ENCODE measurements at regions not wholly inside any gene's neighbourhood (a gene's known extent, or its start where the extent isn't known, plus 50 kb on each side); places are given as distances from the start of the nearest gene placed in this dataset.

DNA sequence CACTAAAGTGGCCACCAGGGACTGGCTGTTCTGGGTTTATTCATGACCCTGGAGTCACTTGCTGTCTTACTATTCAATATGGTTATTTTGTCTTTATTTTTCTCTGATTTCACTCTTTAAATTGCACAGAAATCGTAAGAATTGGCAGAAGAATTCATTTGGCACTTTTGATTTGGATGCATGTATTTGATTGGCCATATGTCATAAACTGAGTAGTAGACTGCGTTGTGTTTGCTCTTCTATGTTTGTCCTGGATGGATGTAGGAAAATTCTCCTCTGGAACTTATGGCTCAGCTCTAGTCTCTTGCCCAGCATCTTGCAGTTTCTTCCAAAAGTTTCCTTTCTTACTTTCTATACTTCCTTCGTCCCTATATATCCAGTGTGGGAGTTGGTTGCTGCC, 452.7 kb downstream of the GATA3 start:
- peaks cover 0 to 10% of the 10 kb centered on the region in 2 experiments for H3K27me3 ChIP-seq (ENCODE audit: control insufficient read depth in 1 of 2, insufficient read depth in 2 of 2, low read length in 2 of 2)
- H3K9me3 ChIP-seq (ENCODE audit: control insufficient read depth in 1 of 2, insufficient read depth in 1 of 2, low read length in 2 of 2) = no peaks in the 10 kb centered on the region
- H3K4me1 ChIP-seq (ENCODE audit: insufficient read depth, low read length) = no peaks in the 10 kb centered on the region
- intact Hi-C loops (cut with DNase I, micrococcal nuclease) = no loop called here
- CTCF ChIA-PET = interaction anchor here (0.5 kb wide), 1 partner anchor 353 kb away, joined by 5 read pairs; no protein-coding TSS in a partner anchor
- TF ChIP-seq, protein P1, sequence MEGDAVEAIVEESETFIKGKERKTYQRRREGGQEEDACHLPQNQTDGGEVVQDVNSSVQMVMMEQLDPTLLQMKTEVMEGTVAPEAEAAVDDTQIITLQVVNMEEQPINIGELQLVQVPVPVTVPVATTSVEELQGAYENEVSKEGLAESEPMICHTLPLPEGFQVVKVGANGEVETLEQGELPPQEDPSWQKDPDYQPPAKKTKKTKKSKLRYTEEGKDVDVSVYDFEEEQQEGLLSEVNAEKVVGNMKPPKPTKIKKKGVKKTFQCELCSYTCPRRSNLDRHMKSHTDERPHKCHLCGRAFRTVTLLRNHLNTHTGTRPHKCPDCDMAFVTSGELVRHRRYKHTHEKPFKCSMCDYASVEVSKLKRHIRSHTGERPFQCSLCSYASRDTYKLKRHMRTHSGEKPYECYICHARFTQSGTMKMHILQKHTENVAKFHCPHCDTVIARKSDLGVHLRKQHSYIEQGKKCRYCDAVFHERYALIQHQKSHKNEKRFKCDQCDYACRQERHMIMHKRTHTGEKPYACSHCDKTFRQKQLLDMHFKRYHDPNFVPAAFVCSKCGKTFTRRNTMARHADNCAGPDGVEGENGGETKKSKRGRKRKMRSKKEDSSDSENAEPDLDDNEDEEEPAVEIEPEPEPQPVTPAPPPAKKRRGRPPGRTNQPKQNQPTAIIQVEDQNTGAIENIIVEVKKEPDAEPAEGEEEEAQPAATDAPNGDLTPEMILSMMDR (IDR thresholded peaks at IDR 0.05) = no peak
- no peak overlapping the region for H3K4me3 ChIP-seq (ENCODE audit: low read length)
- Mint-ChIP-seq H3K27ac (no peak overlapping the region), H3K4me1 (ENCODE audit: low read depth) (no peaks in the 10 kb centered on the region), H3K27me3 (peaks cover 22% of the 10 kb centered on the region), H3K4me3 (no peak overlapping the region), H3K9me3 (no peaks in the 10 kb centered on the region), H3K36me3 (ENCODE audit: low read depth) (no peaks in the 10 kb centered on the region)
- ATAC-seq (ENCODE audit: poor library complexity) = no peak
- POLR2A ChIA-PET = no interaction called here
- no peak for DNase-seq
- H3K27ac ChIP-seq (ENCODE audit: low read depth in 1 of 2, low read length in 2 of 2) = no peak overlapping the region
- H3K36me3 ChIP-seq (ENCODE audit: insufficient read depth, low read length) = no peaks in the 10 kb centered on the region

DNA sequence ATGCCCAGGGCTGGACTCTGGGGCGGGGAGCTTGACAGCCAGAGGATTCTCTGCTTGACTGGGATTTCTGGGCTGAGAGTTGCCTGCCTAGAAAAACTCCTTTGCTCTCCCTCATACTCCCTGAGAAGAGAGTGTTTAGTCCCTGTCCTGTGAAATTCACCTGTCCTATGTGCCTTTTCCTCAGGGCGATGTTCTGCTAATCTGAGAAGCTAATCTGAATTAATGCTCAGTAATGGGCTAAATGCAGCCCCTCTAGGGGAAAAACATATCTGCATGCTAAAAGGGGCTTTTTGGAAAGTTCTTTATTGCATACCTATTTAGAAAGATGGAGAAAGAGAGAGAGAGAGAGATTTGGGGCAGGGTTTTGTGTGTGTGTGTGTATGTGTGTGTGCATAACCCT, 454.4 kb downstream of the GATA3 start:
- peaks cover 18% of the 10 kb centered on the region for H3K27me3 Mint-ChIP-seq
- H3K4me3 Mint-ChIP-seq = no peak overlapping the region
- Histone ChIP-seq H3K27me3 (ENCODE audit: control insufficient read depth in 1 of 2, insufficient read depth in 2 of 2, low read length in 2 of 2) (peaks cover 0 to 6% of the 10 kb centered on the region in 2 experiments), H3K4me1 (ENCODE audit: insufficient read depth, low read length) (no peaks in the 10 kb centered on the region), H3K27ac (ENCODE audit: low read depth in 1 of 2, low read length in 2 of 2) (no peak overlapping the region), H3K4me3 (ENCODE audit: low read length) (no peak overlapping the region), H3K36me3 (ENCODE audit: insufficient read depth, low read length) (no peaks in the 10 kb centered on the region), H3K9me3 (ENCODE audit: control insufficient read depth in 1 of 2, insufficient read depth in 1 of 2, low read length in 2 of 2) (peaks cover 0 to 3% of the 10 kb centered on the region in 2 experiments)
- no peaks in the 10 kb centered on the region for H3K9me3 Mint-ChIP-seq
- H3K36me3 Mint-ChIP-seq (ENCODE audit: low read depth) = no peaks in the 10 kb centered on the region
- CTCF ChIA-PET = no interaction called here
- no peak overlapping the region for H3K27ac Mint-ChIP-seq
- TF ChIP-seq, protein P1 (IDR thresholded peaks at IDR 0.05) = no peak
- DNase-seq (no peak), ATAC-seq (ENCODE audit: poor library complexity) (no peak)
- H3K4me1 Mint-ChIP-seq (ENCODE audit: low read depth) = no peaks in the 10 kb centered on the region
- intact Hi-C loops (cut with DNase I, micrococcal nuclease) = no loop called here
- POLR2A ChIA-PET = no interaction called here

DNA sequence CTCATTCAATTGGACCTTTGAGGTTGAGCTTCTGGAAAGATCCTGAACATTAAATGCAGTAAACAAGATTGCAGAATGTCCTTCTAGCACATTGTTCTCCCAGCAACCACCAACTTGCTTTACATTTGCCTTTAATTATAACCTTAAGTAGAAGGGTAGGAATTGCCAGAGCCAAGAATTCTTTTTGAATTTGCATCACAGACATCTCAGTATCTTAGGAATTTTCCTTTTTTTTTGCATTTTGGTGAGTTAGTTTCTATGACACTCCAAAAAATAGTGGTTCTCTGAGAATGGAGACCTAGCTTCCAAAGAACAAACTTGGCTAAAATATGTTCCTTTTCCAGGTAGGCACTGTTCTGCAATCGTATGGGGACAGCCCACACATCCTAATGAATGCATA, 456.0 kb downstream of the GATA3 start:
- peaks cover 0 to 6% of the 10 kb centered on the region in 2 experiments for H3K27me3 ChIP-seq (ENCODE audit: control insufficient read depth in 1 of 2, insufficient read depth in 2 of 2, low read length in 2 of 2)
- intact Hi-C loops (cut with DNase I, micrococcal nuclease) = no loop called here
- POLR2A ChIA-PET = no interaction called here

More for the DNA sequence above, 456.0 kb downstream of the GATA3 start:
- Histone ChIP-seq H3K27ac (ENCODE audit: low read depth in 1 of 2, low read length in 2 of 2) (no peak overlapping the region), H3K4me1 (ENCODE audit: insufficient read depth, low read length) (no peaks in the 10 kb centered on the region), H3K4me3 (ENCODE audit: low read length) (no peak overlapping the region), H3K9me3 (ENCODE audit: control insufficient read depth in 1 of 2, insufficient read depth in 1 of 2, low read length in 2 of 2) (peaks cover 0 to 6% of the 10 kb centered on the region in 2 experiments), H3K36me3 (ENCODE audit: insufficient read depth, low read length) (no peaks in the 10 kb centered on the region)
- CTCF ChIA-PET = no interaction called here
- no peak overlapping the region for H3K27ac Mint-ChIP-seq
- ATAC-seq (ENCODE audit: poor library complexity) = no peak
- no peaks in the 10 kb centered on the region for H3K36me3 Mint-ChIP-seq (ENCODE audit: low read depth)
- TF ChIP-seq, protein P1 (IDR thresholded peaks at IDR 0.05) = no peak
- no peak for DNase-seq
- no peak overlapping the region for H3K4me3 Mint-ChIP-seq
- no peaks in the 10 kb centered on the region for H3K9me3 Mint-ChIP-seq
- H3K4me1 Mint-ChIP-seq (ENCODE audit: low read depth) = no peaks in the 10 kb centered on the region
- H3K27me3 Mint-ChIP-seq = peaks cover 18% of the 10 kb centered on the region

Data from CD4-positive, alpha-beta T cell (primary cell).